ENCODE measurements at regions not wholly inside any gene's neighbourhood (a gene's known extent, or its start where the extent isn't known, plus 50 kb on each side); places are given as distances from the start of the nearest gene placed in this dataset.
"Not testable (repeated sequence)": the region's sequence is repeated elsewhere in the genome, so short reads cannot be mapped to it uniquely, and the experiment has no call there.

DNA sequence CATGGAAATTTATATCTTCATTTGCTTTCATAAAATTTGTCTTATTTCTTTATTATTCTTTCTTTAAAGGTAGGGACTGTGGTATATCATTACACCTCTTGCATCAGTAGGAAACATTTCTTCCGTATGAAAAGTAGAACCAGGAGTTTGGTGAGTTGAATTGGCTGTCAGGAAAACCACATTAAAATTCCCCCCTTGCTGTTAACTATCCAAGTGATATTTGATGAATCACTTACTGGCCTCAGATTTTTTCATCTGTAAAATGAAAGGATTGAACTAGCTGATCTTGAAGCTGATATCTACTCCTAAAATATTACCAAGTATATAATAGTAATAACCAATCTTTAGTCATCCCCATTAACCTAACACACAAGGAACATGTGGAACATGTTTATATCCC lies 460.9 kb downstream of the GJA1 start:
- intact Hi-C loops (cut with DNase I): no loop called here
- no peak for DNase-seq

- intact Hi-C loops (cut with DNase I): no loop called here
- no peak for DNase-seq
Measured at GRCh38 chr6:121896771-121897170, 461.3 kb downstream of the GJA1 start.

DNA sequence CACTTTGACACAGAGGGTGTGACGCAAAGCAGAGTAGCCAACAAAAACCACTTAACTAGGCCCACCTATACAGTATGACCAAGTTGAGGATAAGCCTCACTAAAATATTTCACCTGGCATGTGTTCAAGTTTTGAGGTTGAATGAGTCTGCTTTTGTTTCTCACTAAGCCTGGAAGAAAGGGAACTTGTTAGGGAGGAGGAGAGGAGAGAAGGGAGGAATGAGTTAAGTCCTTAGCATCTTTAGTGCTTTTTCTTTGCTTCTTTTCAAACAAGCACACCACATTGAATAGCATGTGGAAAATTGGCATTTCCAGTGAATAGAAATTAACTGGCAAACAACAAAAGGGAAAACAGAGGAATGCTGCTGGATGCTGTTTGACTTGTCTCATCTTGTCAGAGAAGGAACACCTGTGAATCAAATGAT lies 461.9 kb downstream of the GJA1 start:
- DNase-seq: no peak
- intact Hi-C loops (cut with DNase I): no loop called here

- DNase-seq: no peak
- intact Hi-C loops (cut with DNase I): no loop called here
Measured at GRCh38 chr6:121901432-121901831, 466.0 kb downstream of the GJA1 start.

GRCh38 chr6:121904559-121904958 lies 469.1 kb downstream of the GJA1 start:
- no peak for DNase-seq
- intact Hi-C loops (cut with DNase I): no loop called here

DNA sequence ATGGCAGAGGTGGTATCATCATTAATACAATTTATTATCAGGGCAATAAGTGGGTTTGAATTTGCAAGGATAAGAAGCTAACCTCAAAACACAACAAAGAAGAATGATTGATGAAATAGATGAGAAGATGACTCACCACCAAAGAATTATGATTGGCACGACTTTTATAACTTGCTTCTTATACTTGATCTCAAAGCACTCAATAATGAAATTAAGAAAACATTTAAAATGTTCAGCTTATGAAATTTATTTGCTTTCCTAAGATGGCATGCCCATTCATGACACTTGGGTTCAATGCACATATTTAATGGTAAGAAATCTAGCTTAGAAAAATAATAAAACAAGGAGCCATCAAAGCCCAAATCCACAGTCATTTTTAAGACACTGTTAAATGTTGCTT lies 477.5 kb downstream of the GJA1 start:
- DNase-seq: no peak
- intact Hi-C loops (cut with DNase I): no loop called here

GRCh38 chr6:121917263-121917829 lies 481.9 kb downstream of the GJA1 start:
- intact Hi-C loops (cut with DNase I): no loop called here
- DNase-seq: no peak

DNA sequence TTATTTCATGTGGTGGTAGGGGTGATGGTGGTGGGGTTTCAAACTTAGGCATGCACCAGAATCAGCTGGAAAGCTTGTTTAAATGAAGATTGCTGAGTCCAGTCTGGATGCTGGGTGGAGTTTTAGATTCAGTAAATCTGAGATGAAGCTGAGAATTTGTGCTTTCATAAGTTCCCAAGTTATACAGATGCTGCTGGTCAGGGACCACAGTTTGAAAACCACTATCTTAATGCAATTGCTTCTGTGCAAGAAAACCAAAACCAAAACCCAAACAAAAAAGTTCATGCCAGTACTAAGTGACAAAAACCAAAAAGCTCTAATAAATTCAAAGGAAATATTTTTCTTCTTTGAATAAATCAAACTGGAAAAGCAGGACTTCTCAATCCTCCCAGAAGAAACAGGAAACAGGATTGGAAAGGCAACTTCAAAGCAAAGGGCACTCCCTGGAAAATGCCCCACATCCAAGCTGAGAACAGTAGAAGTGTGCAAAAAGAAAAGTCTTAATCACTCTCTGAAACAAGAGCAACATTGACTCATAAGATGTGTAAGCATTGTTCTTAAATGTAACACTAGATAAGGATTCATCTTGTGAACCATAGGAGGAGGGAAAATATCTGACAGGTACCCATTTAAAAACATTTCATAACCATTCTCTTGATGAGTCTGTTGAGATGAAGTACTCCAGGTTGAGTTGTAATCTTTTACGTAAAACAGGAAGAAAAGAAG lies 481.5 kb upstream of the HSF2 start:
- intact Hi-C loops (cut with DNase I): no loop called here
- no peak for DNase-seq

GRCh38 chr6:121920616-121921015 lies 478.8 kb upstream of the HSF2 start:
- DNase-seq: no peak
- intact Hi-C loops (cut with DNase I): no loop called here

DNA sequence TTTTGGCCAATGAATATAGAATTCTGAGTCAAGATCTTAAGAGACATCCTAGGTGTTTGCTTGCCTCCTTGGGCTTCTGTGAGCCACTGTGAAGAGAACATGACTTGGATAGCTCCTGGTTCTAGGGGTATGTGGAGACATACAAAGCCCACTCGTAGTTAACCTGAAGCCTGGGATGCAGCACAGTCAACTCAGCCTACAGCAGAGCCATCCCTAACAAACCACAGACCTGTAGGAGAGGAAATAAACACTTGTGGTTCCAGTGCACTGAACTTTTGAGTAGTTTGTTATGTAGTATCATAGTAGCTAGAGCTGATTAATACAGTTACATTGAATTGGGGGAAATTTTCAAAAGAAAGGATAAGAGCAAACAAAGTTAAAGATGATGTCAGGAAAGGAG lies 474.4 kb upstream of the HSF2 start:
- DNase-seq: no peak
- intact Hi-C loops (cut with DNase I): no loop called here

GRCh38 chr6:121925534-121926255 lies 473.8 kb upstream of the HSF2 start:
- DNase-seq: no peak
- intact Hi-C loops (cut with DNase I): no loop called here

GRCh38 chr6:121929301-121929700 lies 470.2 kb upstream of the HSF2 start:
- intact Hi-C loops (cut with DNase I): no loop called here
- DNase-seq: no peak

- intact Hi-C loops (cut with DNase I): no loop called here
- no peak for DNase-seq
Measured at GRCh38 chr6:121932076-121932991, 467.1 kb upstream of the HSF2 start.

- intact Hi-C loops (cut with DNase I): no loop called here
- DNase-seq: no peak
Measured at GRCh38 chr6:121934451-121934850, 465.0 kb upstream of the HSF2 start.

GRCh38 chr6:121940728-121941127 lies 458.7 kb upstream of the HSF2 start:
- DNase-seq: no peak
- intact Hi-C loops (cut with DNase I): no loop called here

DNA sequence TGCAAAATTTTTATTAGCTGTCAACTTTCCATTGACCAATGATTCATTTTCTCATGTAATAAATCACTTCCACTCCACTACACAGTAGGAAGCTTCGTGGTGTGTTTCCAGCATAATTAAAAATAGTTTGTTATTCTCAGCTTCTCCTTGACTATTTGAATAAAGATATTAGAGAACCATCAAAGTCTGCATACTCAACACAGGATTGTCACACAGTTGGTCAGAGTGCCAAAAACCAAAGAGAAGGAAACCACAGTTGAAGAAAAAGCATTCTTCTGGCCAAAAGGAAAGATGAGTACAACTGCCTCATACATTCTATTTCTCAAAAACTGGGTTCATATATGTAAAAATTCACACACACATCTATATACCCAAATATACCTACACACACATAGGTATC lies 455.1 kb upstream of the HSF2 start:
- DNase-seq: no peak
- intact Hi-C loops (cut with DNase I): no loop called here

GRCh38 chr6:121951123-121951522 lies 448.3 kb upstream of the HSF2 start:
- no peak for DNase-seq
- intact Hi-C loops (cut with DNase I): no loop called here

GRCh38 chr6:121951918-121952379 lies 447.5 kb upstream of the HSF2 start:
- intact Hi-C loops (cut with DNase I): no loop called here
- DNase-seq: no peak

- intact Hi-C loops (cut with DNase I); DNase-seq: not testable (repeated sequence)
Measured at GRCh38 chr6:121955401-121955800, 444.1 kb upstream of the HSF2 start.

DNA sequence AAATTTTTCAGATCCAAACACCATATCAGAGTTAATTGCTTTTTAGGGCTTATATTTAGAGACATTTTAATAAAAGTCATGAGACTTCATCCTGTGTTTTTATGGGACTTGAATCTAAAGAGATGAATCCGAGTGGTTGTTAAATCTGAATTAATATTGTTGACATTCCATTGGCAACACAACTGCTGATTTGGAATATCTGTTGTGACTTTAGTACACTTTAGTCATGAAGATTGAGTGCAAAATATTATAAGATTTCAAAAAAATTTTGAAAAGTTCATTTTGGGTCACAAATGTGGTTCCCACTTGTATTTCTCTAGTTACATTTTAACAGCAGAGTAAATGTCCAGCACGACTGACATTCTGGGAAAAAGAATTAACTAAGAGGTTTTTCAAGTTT lies 442.7 kb upstream of the HSF2 start:
- intact Hi-C loops (cut with DNase I): no loop called here

GRCh38 chr6:121959501-121959900 lies 440.0 kb upstream of the HSF2 start:
- intact Hi-C loops (cut with DNase I): no loop called here
- no peak for DNase-seq

More for the DNA sequence above, 442.7 kb upstream of the HSF2 start:
- DNase-seq: no peak

Measured in posterior cingulate gyrus (tissue), 11 donors.